OCI-M2 (cell line): ENCODE measurements at regions not wholly inside any gene's neighbourhood (a gene's known extent, or its start where the extent isn't known, plus 50 kb on each side); places are given as distances from the start of the nearest gene placed in this dataset.

ENCODE experiments used
- DNase-seq: peaks from one replicate; lab custom pipeline; 2025; ENCODE audit not compliant: unreplicated experiment; lab: John Stamatoyannopoulos, UW

DNA sequence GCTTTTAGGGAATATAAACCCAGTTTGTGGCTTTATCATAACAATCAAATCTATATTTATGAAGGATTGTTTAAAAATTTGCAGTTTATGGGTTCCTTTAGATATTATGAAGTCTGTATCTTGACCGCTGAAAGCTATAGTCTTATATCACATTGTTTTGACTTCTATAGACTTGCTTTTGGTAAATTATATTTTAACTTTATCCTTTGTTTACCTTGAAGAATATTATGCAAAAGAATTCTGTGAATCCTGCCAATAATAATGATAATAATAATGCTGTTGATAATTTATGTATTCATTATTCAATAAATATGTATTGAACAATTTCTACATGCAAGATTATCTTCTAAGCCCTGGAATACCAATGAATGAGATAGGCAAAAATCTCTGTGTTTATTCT is 101.9 kb upstream of the MTPN start:
- no peak for DNase-seq

DNA sequence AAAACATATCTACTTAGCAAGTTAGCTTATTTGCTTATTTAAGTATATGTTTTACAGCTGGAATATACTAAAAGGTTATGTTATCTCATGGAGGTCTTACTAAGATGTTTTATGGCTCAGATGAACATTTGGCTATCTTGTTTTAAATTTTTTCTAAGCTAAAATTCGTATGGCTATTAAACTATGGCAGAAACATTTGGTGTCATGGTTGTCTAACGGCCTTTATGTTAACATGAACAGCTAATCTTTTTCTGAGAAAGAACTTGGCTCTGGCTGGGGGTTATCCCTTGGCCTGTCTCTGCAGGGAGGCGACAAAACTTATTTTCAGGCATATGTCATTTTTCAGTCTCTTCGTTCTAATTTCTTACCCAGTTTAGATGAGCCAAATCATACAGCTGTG is 101.5 kb upstream of the MTPN start:
- DNase-seq: no peak

DNA sequence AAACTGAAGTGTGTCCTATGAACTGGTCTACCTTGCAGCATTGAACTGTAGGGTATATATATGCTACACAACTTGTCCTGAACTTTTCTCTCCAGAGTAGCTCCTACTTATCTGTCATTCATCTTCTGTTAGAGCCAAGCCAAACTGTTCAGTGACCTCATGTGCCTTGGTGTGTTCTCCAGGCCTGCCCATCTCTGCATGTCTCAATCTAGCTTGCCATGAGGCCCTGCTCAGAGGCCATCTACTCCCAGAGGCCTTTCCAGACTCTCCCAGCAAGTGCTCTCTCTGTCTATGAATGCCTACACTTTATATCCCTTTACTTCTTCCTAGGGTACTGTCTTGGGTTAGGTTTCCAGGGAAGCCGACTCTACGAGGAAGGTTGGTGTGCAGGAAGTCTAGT is 99.8 kb upstream of the MTPN start:
- DNase-seq: no peak

DNA sequence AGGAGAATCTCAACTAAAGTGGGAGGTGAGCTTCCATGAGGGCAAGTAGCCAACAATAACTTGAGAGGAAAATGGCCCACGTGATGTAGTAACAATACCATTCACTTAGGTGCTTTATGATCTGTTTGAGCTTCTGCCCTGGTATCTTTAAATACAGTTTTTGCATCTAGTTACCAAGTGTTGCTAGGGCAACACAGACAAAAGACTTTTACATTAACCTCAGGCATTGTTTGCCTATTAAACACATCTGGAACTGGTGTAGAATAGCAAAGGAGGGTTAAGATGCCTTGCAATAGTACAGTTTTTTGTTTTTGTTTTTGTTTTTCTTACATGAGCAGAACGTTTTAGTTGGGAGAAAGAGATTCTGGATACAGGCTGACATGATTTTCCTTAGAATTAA is 97.7 kb upstream of the MTPN start:
- no peak for DNase-seq

DNA sequence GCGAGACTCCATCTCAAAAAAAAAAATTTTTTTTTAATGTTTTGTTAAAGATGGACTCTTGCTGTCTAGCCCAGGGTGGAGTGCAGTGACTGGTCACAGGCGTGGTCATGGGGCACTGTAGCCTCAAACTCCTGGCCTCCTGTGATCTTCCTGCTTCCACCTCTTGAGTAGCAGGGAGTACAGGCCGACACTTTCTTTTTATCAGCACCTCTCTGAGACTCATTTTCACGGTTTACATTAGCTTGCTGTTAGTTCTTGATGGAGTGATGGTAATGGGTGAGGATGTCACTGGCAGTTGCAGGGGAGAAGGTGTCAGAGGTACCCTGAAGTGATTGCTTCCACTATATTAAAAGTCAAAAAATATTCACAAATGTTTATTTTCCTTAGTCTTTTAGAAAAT is 95.3 kb upstream of the MTPN start:
- DNase-seq: no peak

DNA sequence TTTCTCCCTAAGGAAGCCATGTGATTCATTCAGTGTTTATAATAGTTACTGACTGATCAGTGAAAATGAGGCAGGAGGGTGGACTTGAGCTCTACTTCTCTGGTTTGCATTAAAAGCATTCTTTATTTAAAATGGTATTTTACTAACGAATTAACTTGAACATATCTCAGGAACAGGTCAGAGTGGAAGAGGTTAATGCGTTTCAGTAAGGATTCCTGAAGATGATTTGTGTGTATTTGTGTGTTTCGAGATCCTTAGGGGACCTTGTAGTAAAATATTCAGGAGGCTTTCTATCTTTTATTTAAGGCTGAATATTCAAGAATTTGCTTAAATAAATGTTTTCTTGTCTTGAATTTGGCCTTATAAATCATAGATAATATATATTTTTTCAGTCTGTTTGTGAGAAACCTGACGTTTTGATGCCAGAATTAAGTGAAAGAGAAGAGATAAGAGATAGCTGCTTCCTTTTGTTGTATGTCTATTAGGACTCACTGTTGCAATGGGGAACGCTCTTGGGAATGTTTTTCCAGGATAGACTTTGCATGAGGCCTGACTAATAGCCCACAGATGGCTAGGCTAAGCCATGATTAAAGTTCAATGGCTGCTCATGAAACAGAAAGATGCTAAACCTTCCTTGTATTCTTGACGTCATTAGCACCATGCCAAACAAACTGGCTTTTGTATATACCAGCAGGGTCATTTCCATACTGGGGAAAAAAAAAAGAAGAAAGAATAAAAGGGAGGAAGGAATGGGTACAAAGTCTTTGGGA is 93.8 kb upstream of the MTPN start:
- DNase-seq: no peak

DNA sequence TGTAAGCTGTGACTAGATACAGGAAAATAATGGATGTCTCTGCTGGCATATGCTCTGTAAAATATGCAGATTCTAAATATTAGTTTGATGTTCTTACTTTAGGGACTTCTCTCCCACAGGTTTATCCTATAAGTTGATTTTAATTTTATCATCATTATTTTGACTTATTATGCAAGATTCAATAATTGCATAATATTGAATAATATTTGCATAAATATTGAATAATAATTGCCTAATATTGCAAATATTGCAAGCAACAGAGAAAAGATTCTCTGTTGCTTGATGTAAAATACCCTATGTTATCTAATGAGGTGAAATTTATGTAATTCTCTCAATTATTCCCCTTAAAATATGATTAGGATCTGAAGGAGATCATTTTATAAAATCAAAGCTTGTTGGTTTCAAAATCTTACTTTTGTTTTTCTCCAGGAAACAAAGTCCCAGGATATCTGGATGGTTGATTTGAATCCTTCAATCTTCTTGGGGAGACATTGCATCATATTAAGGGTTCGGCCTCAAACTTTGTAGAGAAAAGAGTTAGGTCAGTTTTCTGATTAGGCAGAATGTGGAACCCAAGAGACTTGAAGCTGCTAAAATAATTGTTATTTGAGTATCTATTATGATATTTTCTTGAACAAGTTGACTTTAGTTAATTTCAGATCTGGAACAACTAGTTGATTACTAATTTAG is 92.8 kb upstream of the MTPN start:
- DNase-seq: no peak

DNA sequence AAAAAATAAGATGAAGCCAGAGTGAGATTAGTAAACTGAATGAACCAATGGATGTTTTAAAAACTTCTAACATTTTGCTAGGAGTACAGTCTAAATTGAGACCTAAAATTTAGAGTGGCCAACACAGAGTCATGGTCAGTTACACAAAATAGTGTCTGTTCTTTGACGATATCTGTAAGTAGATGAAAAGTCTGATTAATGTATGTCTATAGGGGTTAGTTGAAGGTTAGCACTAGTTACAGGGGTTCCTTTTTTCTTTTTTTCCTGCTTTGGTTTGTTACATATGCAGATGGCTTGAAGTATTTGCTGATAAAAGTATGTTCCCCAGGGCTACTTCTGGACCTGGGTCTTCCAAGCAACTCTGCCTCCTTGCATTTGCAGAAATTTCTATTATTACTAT is 90.1 kb upstream of the MTPN start:
- DNase-seq: no peak

DNA sequence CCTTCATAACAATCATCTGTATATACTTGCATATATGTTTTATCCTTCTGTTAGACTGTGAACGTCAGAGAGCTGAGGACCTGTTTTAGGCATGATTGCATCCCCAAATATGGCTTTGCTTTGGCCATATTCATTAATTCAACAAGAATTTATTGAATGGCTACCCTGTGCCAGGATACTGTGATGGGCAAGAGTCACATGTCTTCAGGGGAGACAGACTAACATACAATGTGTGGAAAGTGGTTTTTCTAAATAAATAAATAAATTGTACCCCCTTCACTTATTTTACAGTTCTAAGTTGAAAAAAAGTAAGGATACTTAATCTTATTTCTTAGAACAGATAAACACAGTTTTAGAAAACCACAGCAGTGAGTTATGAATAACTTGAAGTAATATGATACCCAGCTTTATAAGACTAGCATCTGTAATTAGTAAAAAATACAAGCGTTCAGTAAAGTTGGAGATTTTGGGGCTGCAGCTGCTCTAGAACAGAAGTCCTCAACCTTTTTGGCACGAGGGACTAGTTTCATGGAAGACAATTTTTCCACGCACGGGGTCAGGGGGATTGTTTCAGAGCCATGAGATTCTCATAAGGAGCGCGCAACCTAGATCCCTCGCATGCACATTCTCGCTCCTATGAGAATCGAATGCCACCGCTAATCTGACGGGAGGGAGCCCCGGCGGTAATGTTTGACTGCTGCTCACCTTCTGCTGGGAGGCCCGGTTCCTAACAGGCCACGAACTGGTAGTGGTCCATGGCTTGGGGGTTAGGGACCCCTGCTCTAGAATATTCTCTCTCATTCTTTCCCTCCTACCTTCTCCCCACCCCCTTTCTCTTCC is 89.4 kb upstream of the MTPN start:
- DNase-seq: no peak

DNA sequence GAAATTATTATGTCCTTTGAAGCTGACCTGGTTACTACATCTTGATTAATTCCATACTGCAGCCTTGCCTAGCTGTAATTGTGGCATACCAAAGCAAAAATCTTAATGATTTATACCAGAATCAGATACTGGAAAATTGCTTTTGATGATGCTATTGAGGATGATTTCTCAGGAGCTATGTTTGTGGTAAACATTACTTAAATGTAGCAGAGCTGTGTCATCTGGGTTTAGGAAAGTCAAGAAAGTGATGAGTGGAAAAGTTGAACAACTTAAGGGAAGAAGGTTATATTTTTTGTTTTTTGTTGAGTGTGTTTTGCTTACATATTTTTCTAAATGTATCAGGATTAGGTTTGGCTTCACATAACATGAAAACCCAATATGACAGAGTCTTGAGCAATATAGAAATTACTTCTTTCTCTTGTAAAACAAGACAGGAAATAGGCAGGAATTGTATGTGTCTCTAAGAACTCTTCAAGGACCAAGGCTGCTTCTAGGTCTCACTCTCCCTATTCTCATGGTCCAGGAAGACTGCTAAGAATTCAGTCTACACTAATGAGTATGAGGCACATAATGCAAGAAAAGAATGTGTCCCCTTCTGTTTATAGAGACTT is 87.6 kb upstream of the MTPN start:
- no peak for DNase-seq

DNA sequence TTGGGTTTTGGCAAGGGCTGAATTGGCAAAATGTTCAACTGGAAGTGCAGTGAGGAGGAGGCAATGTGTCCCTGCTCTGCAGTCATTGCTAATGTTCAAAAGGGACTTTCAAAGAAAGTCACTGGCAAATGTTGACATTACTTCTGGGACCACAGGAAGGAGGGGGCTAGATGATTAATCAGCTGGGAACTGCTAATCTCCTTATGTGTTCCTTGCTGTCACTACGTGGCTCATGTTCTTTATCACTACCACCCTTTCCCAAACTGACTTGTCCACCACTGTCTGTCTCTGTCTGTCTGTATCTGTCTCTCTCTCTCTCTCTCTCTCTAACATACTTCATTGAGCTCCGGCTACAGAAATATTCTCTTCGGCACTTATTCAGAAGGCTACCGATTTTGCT is 86.9 kb upstream of the MTPN start:
- DNase-seq: no peak

DNA sequence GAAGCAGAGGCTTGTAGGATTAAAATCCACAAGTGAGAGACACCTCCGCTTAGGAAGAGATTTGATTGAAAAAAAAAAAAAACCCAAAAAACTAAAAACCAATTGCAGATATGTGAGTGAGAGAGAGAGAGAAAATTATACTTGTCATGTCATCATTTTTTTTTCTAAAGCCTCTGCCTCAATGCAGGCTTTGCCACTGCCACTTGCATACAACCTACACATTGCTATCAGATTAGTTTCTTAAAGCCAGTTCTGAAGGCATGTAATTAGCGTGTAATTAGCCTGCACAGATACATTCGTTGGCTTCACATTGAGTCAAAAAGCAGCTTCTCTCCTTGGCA is 86.1 kb upstream of the MTPN start:
- no peak for DNase-seq

DNA sequence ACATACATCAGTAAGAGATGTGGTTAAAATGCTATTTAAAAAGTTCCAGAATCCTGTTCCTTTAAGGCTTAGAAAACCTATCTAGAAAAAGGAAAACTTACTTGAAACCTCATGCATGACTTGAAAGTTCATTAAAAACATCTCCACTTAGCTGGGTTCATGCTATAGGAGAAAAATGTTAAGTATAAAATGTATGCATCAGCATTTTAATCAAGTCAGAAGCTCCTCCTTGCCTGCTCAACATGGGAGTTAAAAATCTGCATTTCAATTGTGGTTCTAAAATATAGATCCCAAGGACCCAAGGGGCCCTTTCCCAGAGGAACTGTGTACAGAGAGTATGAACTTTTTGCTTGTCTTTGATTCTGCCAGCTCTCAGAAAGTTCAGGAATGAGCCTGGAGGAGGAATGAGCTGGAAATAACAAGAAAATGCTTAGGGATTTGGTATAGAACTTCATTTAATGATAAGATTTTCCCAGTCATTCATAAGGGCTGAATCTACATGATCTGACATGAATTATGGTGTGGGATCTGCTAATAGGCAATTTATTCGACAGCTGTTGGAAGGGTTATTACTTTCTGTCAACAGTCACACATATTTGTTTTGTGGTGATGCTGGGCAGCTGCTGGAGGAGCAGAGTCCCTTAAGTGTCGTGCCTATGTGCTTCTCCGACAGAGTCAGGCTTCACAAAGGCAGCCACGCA is 85.6 kb upstream of the MTPN start:
- DNase-seq: no peak

DNA sequence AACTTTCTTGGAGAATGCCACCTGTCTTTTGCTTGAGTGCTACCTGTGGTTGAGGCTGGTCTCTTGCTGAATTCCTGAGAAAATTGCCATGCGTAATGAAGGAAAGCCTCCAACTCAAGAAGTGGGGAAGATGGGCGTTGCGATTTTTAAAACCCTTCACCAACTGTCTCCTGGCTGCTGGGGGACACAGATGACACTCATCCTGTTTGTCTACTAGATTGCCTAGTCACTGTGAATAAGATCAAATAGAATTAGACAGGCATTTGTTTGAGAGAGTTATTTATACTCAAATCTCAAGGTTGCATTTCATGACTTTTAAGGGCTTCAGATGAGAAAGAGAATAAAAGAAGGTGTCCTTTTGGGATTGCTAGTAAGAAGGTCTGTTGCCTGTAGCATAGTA is 84.3 kb upstream of the MTPN start:
- DNase-seq: no peak

DNA sequence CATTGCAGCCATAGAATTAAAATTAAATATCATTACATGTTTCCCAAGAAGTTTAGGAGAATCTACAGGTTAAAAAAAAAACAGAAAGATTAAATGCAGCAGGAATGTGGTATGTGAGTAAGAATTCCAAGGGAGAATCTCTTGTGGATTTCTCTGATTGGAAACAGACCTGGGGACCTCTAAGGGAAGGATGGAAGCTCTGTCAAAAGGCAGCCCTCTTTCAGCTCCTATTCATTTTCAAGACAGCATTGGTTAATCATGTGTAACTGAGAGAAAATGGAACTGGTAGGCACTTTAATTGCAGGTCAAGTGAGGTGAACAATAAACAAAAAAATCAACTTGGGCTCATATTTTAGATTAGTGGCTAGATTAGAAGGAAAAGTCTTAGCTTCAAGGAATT is 81.4 kb upstream of the MTPN start:
- DNase-seq: no peak

DNA sequence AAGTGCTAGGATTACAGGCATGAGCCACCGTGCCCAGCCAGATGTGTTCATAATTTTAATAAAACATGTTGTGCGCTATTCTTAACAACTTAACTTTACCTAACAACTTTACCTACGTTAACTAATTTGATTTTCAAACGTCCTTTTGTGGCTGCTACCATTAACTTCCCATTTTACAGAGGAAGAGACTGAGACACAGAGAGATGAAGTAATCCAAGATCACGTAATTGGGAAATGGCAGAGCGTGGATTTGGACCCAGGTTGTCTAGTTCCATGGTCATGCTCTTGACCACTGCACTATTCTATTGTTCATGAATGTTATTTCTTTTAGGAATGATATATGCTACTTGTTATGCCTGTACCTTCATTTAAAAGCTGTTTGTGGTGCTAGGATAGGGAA is 80.3 kb upstream of the MTPN start:
- no peak for DNase-seq

DNA sequence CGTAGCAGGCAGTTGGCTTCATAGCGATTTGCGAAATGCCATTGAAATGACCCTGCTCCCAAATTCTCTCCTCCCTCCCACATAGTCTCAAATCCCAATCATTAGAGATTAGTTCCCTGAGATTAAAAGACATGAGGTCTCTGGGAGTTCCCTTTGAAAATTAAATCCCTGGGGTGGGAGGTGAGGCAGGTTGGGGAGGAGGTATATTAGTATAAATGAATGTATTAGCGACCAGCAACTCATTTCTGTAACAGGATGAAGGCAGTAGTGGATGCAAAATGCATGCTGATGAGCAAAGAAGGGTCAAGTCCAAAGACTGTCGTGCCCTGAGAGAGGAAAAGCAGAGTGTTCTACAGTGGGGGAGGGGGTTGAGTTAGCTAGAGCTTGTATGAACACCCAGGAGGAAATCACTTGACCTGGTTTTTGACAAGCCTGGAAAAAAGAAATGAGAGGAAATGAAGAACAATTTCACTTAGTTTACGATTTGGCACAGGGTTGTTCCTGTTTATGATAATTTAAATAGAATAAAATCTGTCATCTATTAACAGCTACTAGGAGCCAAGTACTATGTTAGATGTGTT is 79.6 kb upstream of the MTPN start:
- DNase-seq: no peak

DNA sequence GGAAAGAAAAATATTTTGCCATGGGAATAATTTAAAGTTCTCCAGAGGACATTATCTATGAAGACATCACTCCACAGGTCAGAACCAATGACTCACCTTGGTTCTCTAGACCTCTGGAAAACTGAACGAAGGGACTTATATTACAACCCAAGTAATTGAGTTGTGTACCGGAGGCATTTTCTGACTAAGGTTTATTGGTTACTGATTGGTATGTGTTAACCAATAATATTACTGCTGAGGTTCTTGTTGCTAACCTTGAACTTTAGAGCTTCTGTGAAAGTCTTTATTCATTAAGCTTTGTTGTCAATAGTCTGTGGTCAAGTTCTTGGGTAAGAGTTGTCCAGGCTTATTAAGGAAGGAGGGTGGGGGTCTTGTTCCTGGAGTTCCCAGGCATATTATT is 78.1 kb upstream of the MTPN start:
- DNase-seq: no peak

DNA sequence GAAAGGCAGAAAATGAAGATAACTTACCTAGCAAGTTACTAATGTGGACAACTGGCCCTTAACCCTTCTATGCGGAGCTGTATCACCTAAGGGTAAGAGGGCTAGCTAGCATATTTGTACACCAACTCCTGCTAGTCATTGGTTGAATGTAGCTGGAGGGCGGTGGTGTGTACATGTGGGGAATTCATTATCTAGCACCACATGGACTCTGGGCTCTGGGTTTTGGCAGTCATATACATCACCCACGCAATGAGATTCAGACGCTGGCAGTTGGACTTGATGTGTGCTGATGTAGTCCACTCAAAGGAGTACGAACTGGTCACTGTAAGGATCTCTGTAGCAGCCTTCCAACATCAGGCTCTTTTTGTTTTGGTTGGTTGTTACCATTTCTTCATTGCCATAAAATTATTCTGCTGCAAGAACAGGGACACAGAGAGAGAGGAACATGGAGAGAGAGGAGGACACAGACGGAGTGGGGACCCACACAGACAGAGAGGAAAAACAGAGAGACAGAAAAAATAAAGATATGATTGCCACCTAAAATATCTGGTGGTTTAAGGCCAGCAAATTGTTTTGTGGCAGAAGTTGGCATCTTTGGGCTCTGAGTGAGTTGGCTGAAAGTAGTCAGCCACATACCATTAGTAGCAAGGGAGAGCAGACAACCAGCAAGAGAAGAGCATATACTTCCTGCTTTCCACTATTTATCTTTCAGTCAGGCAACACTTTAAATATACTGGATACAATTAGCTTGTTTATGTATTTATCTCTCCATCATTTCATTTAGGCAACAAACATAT is 76.7 kb upstream of the MTPN start:
- DNase-seq: no peak
